SK-N-SH (cell line): ENCODE measurements at regions not wholly inside any gene's neighbourhood (a gene's known extent, or its start where the extent isn't known, plus 50 kb on each side); places are given as distances from the start of the nearest gene placed in this dataset.

ENCODE experiments used
- CTCF ChIA-PET: fragments of 300-600, 350-600 bp; formaldehyde crosslinking; extraction: SDS; loops from one replicate; lab custom pipeline; 2021; lab: Yijun Ruan, JAX
- POLR2A ChIA-PET: fragments of 350-600 bp; sonication (Branson Sonifier 250); formaldehyde crosslinking; extraction: SDS; loops from one replicate; lab custom pipeline; 2020; ENCODE audit warnings: antibody characterized with exemption, inconsistent platforms; lab: Yijun Ruan, JAX
- DNase-seq: peaks from one replicate; pipeline ENCODE4 v3.0.0; 2012
- H2AFZ ChIP-seq: fragments of 200-600 bp; sonication (generic); 2 replicates; pipeline ENCODE4 v1.8.1; 2016; ENCODE audit warnings: antibody characterized with exemption, mild to moderate bottlenecking, low read depth
- H3F3A ChIP-seq: fragments of 200-600 bp; sonication (generic); replicated peaks from 2 replicates; pipeline ENCODE3; 2016; ENCODE audit warnings: antibody characterized with exemption, mild to moderate bottlenecking; ENCODE audit not compliant: insufficient read depth
- H3K27ac ChIP-seq, 2 experiments: fragments of 200-500 bp in 1 of 2; fragments of 200-600 bp in 1 of 2; sonication (Bioruptor generic) in 1 of 2; sonication (generic), shearing (Covaris generic) in 1 of 2; 2 replicates each; pipeline versions ENCODE4 v1.5.1 to v1.6.1; 2014 to 2016; ENCODE audit warnings: low read depth in 2 of 2, inconsistent platforms in 1 of 2, low read length in 1 of 2, mild to moderate bottlenecking in 1 of 2, mixed read lengths in 1 of 2
- H3K27me3 ChIP-seq: fragments of 200-600 bp; sonication (generic), shearing (Covaris generic); 2 replicates; pipeline ENCODE4 v1.6.1; 2016; ENCODE audit warnings: mixed run types; ENCODE audit not compliant: insufficient read depth
- H3K36me3 ChIP-seq, 2 experiments: fragments of 200-500 bp in 1 of 2; fragments of 200-600 bp in 1 of 2; sonication (Bioruptor generic) in 1 of 2; sonication (generic) in 1 of 2; replicated peaks in 1 of 2; 2 replicates each; pipeline versions ENCODE3 to v1.5.1; 2014 to 2016; ENCODE audit warnings: low read length in 1 of 2, mild to moderate bottlenecking in 1 of 2; ENCODE audit not compliant: insufficient read depth in 2 of 2, control insufficient read depth in 1 of 2
- H3K4me1 ChIP-seq, 2 experiments: fragments of 200-500 bp in 1 of 2; fragments of 200-600 bp in 1 of 2; sonication (Bioruptor generic) in 1 of 2; sonication (generic), shearing (Covaris generic) in 1 of 2; 2 replicates each; pipeline versions ENCODE4 v1.5.1 to v1.6.1; 2014 to 2016; ENCODE audit warnings: low read depth in 1 of 2, low read length in 1 of 2, mixed run types in 1 of 2; ENCODE audit not compliant: insufficient read depth in 2 of 2, control insufficient read depth in 1 of 2
- H3K4me2 ChIP-seq: fragments of 200-600 bp; sonication (generic), shearing (Covaris generic); 2 replicates; pipeline ENCODE4 v1.6.1; 2017; ENCODE audit warnings: mixed run types
- H3K4me3 ChIP-seq, 2 experiments: fragments of 200-500 bp in 1 of 2; fragments of 200-600 bp in 1 of 2; sonication (Bioruptor generic) in 1 of 2; sonication (generic), shearing (Covaris generic) in 1 of 2; 2 replicates each; pipeline versions ENCODE4 v1.5.1 to v1.8.1; 2014 to 2016; ENCODE audit warnings: low read depth in 2 of 2, inconsistent platforms in 1 of 2, low read length in 1 of 2, mild to moderate bottlenecking in 1 of 2, mixed read lengths in 1 of 2, moderate library complexity in 1 of 2
- H3K79me2 ChIP-seq: fragments of 200-600 bp; sonication (generic); 2 replicates; pipeline ENCODE4 v1.8.1; 2017; ENCODE audit warnings: mild to moderate bottlenecking; ENCODE audit not compliant: insufficient read depth
- H3K9ac ChIP-seq: fragments of 200-600 bp; sonication (generic); 2 replicates; pipeline ENCODE4 v1.6.1; 2017; ENCODE audit warnings: mixed run types
- H3K9me2 ChIP-seq: fragments of 200-600 bp; sonication (generic); 2 replicates; pipeline ENCODE4 v1.6.1; 2017; ENCODE audit warnings: mixed run types
- H3K9me3 ChIP-seq: fragments of 200-600 bp; sonication (generic); 2 replicates; pipeline ENCODE4 v1.6.1; 2017; ENCODE audit warnings: mixed run types, mild to moderate bottlenecking, moderate library complexity
- H4K20me1 ChIP-seq: fragments of 200-600 bp; sonication (generic); 2 replicates; pipeline ENCODE4 v1.6.1; 2017; ENCODE audit warnings: mild to moderate bottlenecking, mixed run types; ENCODE audit not compliant: insufficient read depth
- CHD2 ChIP-seq: fragments of 150-350 bp; IDR thresholded peaks from 2 replicates; pipeline ENCODE4 v1.6.1; 2018; ENCODE audit warnings: low read length; ENCODE audit not compliant: partially characterized antibody
- ELF1 ChIP-seq: IDR thresholded peaks from 2 replicates; pipeline ENCODE4 v1.4.0; 2012
- EP300 ChIP-seq, 2 experiments: IDR thresholded peaks; 2 replicates each; pipeline versions ENCODE4 v1.4.0 to v1.6.1; 2012; ENCODE audit warnings: borderline replicate concordance in 1 of 2, low read depth in 1 of 2, low read length in 1 of 2
- EZH2phosphoT487 ChIP-seq: fragments of 200-600 bp; sonication (generic); IDR thresholded peaks from 2 replicates; pipeline ENCODE4 v1.6.1; 2017; ENCODE audit warnings: low read depth, mixed run types, mild to moderate bottlenecking, antibody characterized with exemption, moderate library complexity, borderline replicate concordance
- FOXJ3 ChIP-seq: sonication (generic); formaldehyde crosslinking; IDR thresholded peaks from 2 replicates; pipeline ENCODE4 v1.5.1; 2020; ENCODE audit warnings: mild to moderate bottlenecking, missing genetic modification reagents
- GABPA ChIP-seq: IDR thresholded peaks from 2 replicates; pipeline ENCODE4 v1.4.0; 2012; ENCODE audit warnings: low read depth, mild to moderate bottlenecking
- JUND ChIP-seq: IDR thresholded peaks from 2 replicates; pipeline ENCODE4 v1.4.0; 2012
- MEF2A ChIP-seq: IDR thresholded peaks from 2 replicates; pipeline ENCODE4 v1.4.0; 2012; ENCODE audit warnings: low read depth, borderline replicate concordance
- MXI1 ChIP-seq: IDR thresholded peaks from 2 replicates; pipeline ENCODE4 v1.6.1; 2012; ENCODE audit warnings: mild to moderate bottlenecking, low read depth, low read length, improper control_type of control experiment
- NRF1 ChIP-seq: IDR thresholded peaks from 2 replicates; pipeline ENCODE4 v1.6.1; 2012; ENCODE audit warnings: low read depth, mild to moderate bottlenecking, low read length
- RAD21 ChIP-seq: IDR thresholded peaks from 2 replicates; pipeline ENCODE4 v1.6.1; 2012; ENCODE audit warnings: mild to moderate bottlenecking, low read length
- REST ChIP-seq: IDR thresholded peaks from 2 replicates; pipeline ENCODE4 v1.6.1; 2012; ENCODE audit warnings: mild to moderate bottlenecking, low read depth, low read length, moderate library complexity
- RFX5 ChIP-seq: IDR thresholded peaks from 2 replicates; pipeline ENCODE4 v1.6.1; 2012; ENCODE audit warnings: mild to moderate bottlenecking, improper control_type of control experiment, low read length
- RXRA ChIP-seq: IDR thresholded peaks from 2 replicates; pipeline ENCODE4 v1.4.0; 2012; ENCODE audit warnings: low read depth, mild to moderate bottlenecking, borderline replicate concordance
- SMC3 ChIP-seq: IDR thresholded peaks from 2 replicates; pipeline ENCODE4 v1.6.1; 2012; ENCODE audit warnings: low read depth, low read length, improper control_type of control experiment
- TAF1 ChIP-seq: IDR thresholded peaks from 2 replicates; pipeline ENCODE4 v1.6.1; 2012; ENCODE audit warnings: low read depth, mild to moderate bottlenecking, low read length, moderate library complexity, borderline replicate concordance
- TCF12 ChIP-seq: IDR thresholded peaks from 2 replicates; pipeline ENCODE4 v1.4.0; 2012
- YY1 ChIP-seq: IDR thresholded peaks from 2 replicates; pipeline ENCODE4 v1.4.0; 2012; ENCODE audit warnings: low read depth, mild to moderate bottlenecking
- WGBS: methylation state at CpG from one replicate; pipeline ENCODE4 v1.1.6; 2017; ENCODE audit warnings: low lambda C conversion rate; 5-methylcytosine and 5-hydroxymethylcytosine counted together

DNA sequence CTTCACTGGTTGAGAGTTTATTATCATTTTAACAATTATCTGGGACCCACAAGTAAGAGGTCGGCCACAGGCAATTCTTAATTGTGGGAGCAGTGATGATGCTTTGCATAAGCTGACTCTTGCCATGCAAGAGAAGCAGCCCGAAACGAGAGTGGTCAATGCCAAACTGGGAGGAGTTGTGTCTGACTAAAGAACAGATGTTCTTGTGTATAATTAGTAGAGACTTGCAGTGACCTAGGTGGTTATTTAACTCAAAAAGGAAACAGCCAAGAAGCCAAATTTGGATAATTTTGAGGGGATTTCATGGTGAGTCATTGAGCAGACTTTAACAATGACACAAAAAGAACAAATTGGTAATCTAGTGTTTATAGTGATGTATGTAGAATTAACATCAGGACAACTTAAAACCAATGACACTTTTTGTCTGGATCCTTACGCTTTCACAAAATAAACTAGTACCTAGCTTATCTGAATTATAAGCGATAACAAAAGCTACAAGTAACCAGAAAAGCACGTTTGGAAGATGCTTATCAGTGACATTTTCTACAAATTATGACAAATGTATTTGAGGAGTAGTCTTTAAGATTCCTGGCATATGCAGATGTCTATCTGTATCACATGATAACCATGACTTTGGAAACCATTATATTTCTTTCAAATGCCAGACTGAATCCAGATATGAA lies 184.7 kb upstream of the DLGAP1 start:
- Histone ChIP-seq H3K36me3 (no peaks in the 10 kb centered on the region), H3K4me3 (no peak overlapping the region), H3K9me2 (no peaks in the 10 kb centered on the region), H3K9me3 (no peaks in the 10 kb centered on the region), H3K27ac (no peak overlapping the region), H4K20me1 (no peaks in the 10 kb centered on the region), H3F3A (no peaks in the 10 kb centered on the region), H3K27me3 (no peaks in the 10 kb centered on the region), H3K4me2 (no peak overlapping the region), H3K4me1 (no peaks in the 10 kb centered on the region), H2AFZ (no peak overlapping the region), H3K9ac (no peak overlapping the region), H3K79me2 (no peaks in the 10 kb centered on the region)
- no peak for DNase-seq
- TF ChIP-seq FOXJ3 (CRISPR knock-in tag) (no peak), MEF2A (no peak), TAF1 (no peak), EZH2phosphoT487 (no peak), NRF1 (no peak), YY1 (no peak), CHD2 (no peak)
- ChIA-PET CTCF (no interaction called here), POLR2A (no interaction called here)
- WGBS: 4% methylated on average over 6 of the region's 6 CpGs

- Histone ChIP-seq H3F3A (no peaks in the 10 kb centered on the region), H3K4me1 (no peaks in the 10 kb centered on the region), H4K20me1 (no peaks in the 10 kb centered on the region), H3K79me2 (no peaks in the 10 kb centered on the region), H2AFZ (no peak overlapping the region), H3K9ac (no peak overlapping the region), H3K4me3 (no peak overlapping the region), H3K36me3 (no peaks in the 10 kb centered on the region), H3K27me3 (no peaks in the 10 kb centered on the region), H3K9me2 (no peaks in the 10 kb centered on the region), H3K9me3 (no peaks in the 10 kb centered on the region; the same call in 1 of the 2 replicates), H3K27ac (no peak overlapping the region), H3K4me2 (no peak overlapping the region)
- ChIA-PET POLR2A (no interaction called here), CTCF (no interaction called here)
- DNase-seq: no peak
- TF ChIP-seq NRF1 (no peak), RFX5 (no peak), RAD21 (no peak), GABPA (no peak), RXRA (no peak), JUND (no peak), EP300 (IDR thresholded peaks at IDR 0.05; ENCODE audit: borderline replicate concordance in 1 of 2, low read depth in 1 of 2, low read length in 1 of 2) (no peak), SMC3 (no peak), YY1 (no peak), MEF2A (no peak), ELF1 (no peak), TCF12 (no peak), REST (no peak), MXI1 (no peak)
- 38% methylated on average over 6 of the region's 6 CpGs for WGBS
These were observed 183.6 kb upstream of the DLGAP1 start for GRCh38 chr18:4638680-4639079.
